GM12878 (cell line): ENCODE measurements at regions not wholly inside any gene's neighbourhood (a gene's known extent, or its start where the extent isn't known, plus 50 kb on each side); places are given as distances from the start of the nearest gene placed in this dataset.
A peak's percentile ranks its signal among the peaks of the same experiment; 100 is the strongest.

Experiments
- ATAC-seq: fragments of 200-7000 bp; cut with Tn5 transposase; 3 replicates; pipeline ENCODE4 v1.9.1; 2020; ENCODE audit warnings: mild to moderate bottlenecking, moderate library complexity
- BruUV-seq: library from RNA; stranded (reverse); fragments of 400-500 nt; replicated peaks from 2 replicates; lab custom pipeline; 2021; lab: Mats Ljungman, UMichigan
- CTCF ChIA-PET: fragments of 300-600 bp; sonication (Branson Sonifier 250); formaldehyde crosslinking; extraction: SDS; loops from one replicate; lab custom pipeline; 2021; ENCODE audit warnings: inconsistent platforms; lab: Yijun Ruan, JAX
- POLR2A ChIA-PET: fragments of 350-600 bp; formaldehyde crosslinking; extraction: SDS; loops from one replicate; lab custom pipeline; 2021; ENCODE audit warnings: inconsistent platforms; lab: Charles Lee
- RAD21 ChIA-PET: fragments of 300-600 bp; sonication (Branson Sonifier 250); formaldehyde crosslinking; loops from one replicate; lab custom pipeline; 2023; ENCODE audit warnings: antibody characterized with exemption; ENCODE audit not compliant: unreplicated experiment; lab: Charles Lee
- SMC1A ChIA-PET: fragments of 300-600 bp; sonication (Branson Sonifier 250); formaldehyde crosslinking; loops from one replicate; lab custom pipeline; 2023; ENCODE audit not compliant: unreplicated experiment, uncharacterized antibody; lab: Charles Lee
- DNase-seq: peaks from one replicate; pipeline ENCODE4 v3.0.0-alpha.2; 2011; ENCODE audit warnings: low read depth, low spot score
- FAIRE-seq: peaks from 3 replicates; lab custom pipeline; 2011; peaks lifted over from hg19 to GRCh38; lab: Jason Lieb, UNC
- H2AFZ ChIP-seq: 2 replicates; pipeline ENCODE4 v1.6.0; 2011; ENCODE audit warnings: low read depth, low read length, control low read depth; ENCODE audit not compliant: control insufficient read depth
- H3K27ac ChIP-seq: 2 replicates; pipeline ENCODE4 v1.5.1; 2011; ENCODE audit warnings: control low read depth; ENCODE audit not compliant: control insufficient read depth, insufficient read depth
- H3K27me3 ChIP-seq, 2 experiments: replicated peaks in 1 of 2; 2 replicates each; pipeline versions ENCODE4 v1.6.0 to v1.6.1; 2011; ENCODE audit warnings: low read length in 1 of 2; ENCODE audit not compliant: control insufficient read depth in 2 of 2, insufficient read depth in 2 of 2
- H3K36me3 ChIP-seq, 2 experiments: 2 replicates each; pipeline ENCODE4 v1.5.1; 2011; ENCODE audit warnings: low read length in 1 of 2; ENCODE audit not compliant: control insufficient read depth in 2 of 2, insufficient read depth in 2 of 2
- H3K4me1 ChIP-seq: 2 replicates; pipeline ENCODE4 v1.6.1; 2011; ENCODE audit warnings: mild to moderate bottlenecking, low read length, moderate library complexity, mixed read lengths; ENCODE audit not compliant: control insufficient read depth, insufficient read depth
- H3K4me2 ChIP-seq: 2 replicates; pipeline ENCODE4 v1.6.0; 2011; ENCODE audit warnings: control low read depth; ENCODE audit not compliant: control insufficient read depth, insufficient read depth
- H3K4me3 ChIP-seq: fragments of 200-600 bp; sonication (generic); 2 replicates; pipeline ENCODE4 v1.5.1; 2016
- H3K79me2 ChIP-seq: 2 replicates; pipeline ENCODE4 v1.6.0; 2011; ENCODE audit warnings: low read length; ENCODE audit not compliant: control insufficient read depth, insufficient read depth
- H3K9ac ChIP-seq: 2 replicates; pipeline ENCODE4 v1.8.0; 2011; ENCODE audit warnings: low read length, control low read depth, mixed read lengths; ENCODE audit not compliant: control insufficient read depth, insufficient read depth
- H3K9me3 ChIP-seq: replicated peaks from 3 replicates; pipeline ENCODE4 v1.5.1; 2011; ENCODE audit warnings: mild to moderate bottlenecking, low read length; ENCODE audit not compliant: control insufficient read depth, insufficient read depth
- H4K20me1 ChIP-seq: 2 replicates; pipeline ENCODE4 v1.6.0; 2011; ENCODE audit not compliant: control insufficient read depth, insufficient read depth
- CTCF ChIP-seq, 3 experiments: IDR thresholded peaks in 2 of 3; conservative IDR thresholded peaks in 1 of 3; 2 replicates each; pipeline ENCODE4 v1.5.1; 2011; ENCODE audit warnings: low read depth in 3 of 3, low read length in 3 of 3, mild to moderate bottlenecking in 3 of 3, control low read depth in 2 of 3, moderate library complexity in 2 of 3, inconsistent platforms in 1 of 3, mixed read lengths in 1 of 3; ENCODE audit not compliant: control insufficient read depth in 2 of 3, insufficient read depth in 1 of 3; ENCODE audit errors: extremely low read depth in 1 of 3
- EP300 ChIP-seq, 2 experiments: fragments of 150-350 bp in 1 of 2; IDR thresholded peaks; 2 replicates each; pipeline ENCODE4 v1.6.1; 2011 to 2012; ENCODE audit warnings: low read depth in 2 of 2, low read length in 2 of 2, borderline replicate concordance in 1 of 2, improper control_type of control experiment in 1 of 2, inconsistent platforms in 1 of 2; ENCODE audit not compliant: control insufficient read depth in 1 of 2
- POLR2AphosphoS5 ChIP-seq: IDR thresholded peaks from 2 replicates; pipeline ENCODE4 v1.6.1; 2011; ENCODE audit warnings: mild to moderate bottlenecking, low read length, inconsistent platforms
- RAD21 ChIP-seq: IDR thresholded peaks from 2 replicates; pipeline ENCODE4 v1.6.1; 2011; ENCODE audit warnings: mild to moderate bottlenecking, low read depth, low read length, moderate library complexity; ENCODE audit not compliant: insufficient read depth
- SMC3 ChIP-seq: IDR thresholded peaks from 2 replicates; pipeline ENCODE4 v1.6.1; 2011; ENCODE audit warnings: low read length, improper control_type of control experiment, borderline replicate concordance
- ZSCAN29 ChIP-seq: fragments of 450-650 bp; IDR thresholded peaks from 2 replicates; pipeline ENCODE4 v1.6.1; 2017; ENCODE audit warnings: mild to moderate bottlenecking, moderate library complexity
- in situ Hi-C: fragments of 300-500 bp; cut with MboI; formaldehyde crosslinking; loops from 9 replicates; pipeline ENCODE4 v1.14.3; 2018; ENCODE audit warnings: mixed read lengths
- intact Hi-C: fragments of 100-400 bp; cut with micrococcal nuclease; formaldehyde crosslinking; loops from one replicate; pipeline ENCODE4 v1.14.2; 2022; ENCODE audit not compliant: unreplicated experiment
- TF ChIP-seq, protein P1 (sequence below): IDR thresholded peaks from 2 replicates; pipeline ENCODE4 v1.6.1; 2011; ENCODE audit warnings: borderline replicate concordance, low read depth, mild to moderate bottlenecking, moderate library complexity, mixed read lengths, low read length; ENCODE audit not compliant: insufficient read depth; ENCODE audit errors: extremely low read length
- TF ChIP-seq, protein P2 (sequence below): IDR thresholded peaks from 2 replicates; pipeline ENCODE4 v1.6.1; 2012; ENCODE audit warnings: low read depth, low read length, improper control_type of control experiment
- TF ChIP-seq, protein P3 (sequence below): fragments of 450-650 bp; IDR thresholded peaks from 2 replicates; pipeline ENCODE4 v1.6.1; 2016; ENCODE audit warnings: mild to moderate bottlenecking

DNA sequence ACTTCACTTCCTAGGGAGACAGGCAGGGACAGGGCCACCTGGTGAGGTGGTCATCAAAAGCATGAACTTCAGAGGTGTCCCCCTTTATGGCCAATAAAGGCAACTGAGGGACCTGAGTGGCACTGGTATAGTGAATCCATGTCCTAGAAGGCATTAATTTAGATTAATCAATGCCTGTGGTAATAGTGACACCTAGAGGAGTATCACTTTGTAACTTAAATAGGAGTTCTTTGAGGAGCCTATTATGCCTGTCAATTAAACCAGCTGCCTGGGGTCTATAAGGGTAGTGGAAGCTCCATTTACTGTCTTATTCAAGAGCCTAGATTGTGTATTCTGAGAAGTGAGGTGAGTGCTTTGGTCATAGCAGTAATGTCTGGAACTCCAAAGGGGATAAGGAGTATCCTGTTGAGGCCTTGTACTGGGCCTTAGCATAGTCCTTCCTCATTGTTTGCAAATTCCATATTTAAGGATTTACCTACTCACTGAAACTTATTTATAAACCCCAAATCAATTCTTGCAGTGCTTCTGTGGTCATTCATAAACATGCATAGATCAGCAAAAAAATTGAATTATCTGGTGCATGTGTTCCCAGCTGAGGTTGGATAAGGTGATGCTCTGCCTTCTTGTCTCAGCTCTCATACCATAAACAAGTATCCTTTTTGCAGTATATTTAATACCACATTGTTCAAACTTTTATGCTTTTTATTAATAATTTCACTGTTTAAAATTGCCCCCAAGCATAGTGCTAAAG is 213.8 kb upstream of the RADX start:
- ATAC-seq (peak; percentile 46; the same call in 2 of the 3 replicates), FAIRE-seq (peak; percentile 23), DNase-seq (no peak)
- Histone ChIP-seq H2AFZ (no peak overlapping the region), H3K4me2 (no peak overlapping the region), H3K27ac (no peak overlapping the region), H3K4me3 (no peak overlapping the region), H3K9ac (no peak overlapping the region), H3K4me1 (no peaks in the 10 kb centered on the region), H3K27me3 (no peaks in the 10 kb centered on the region), H3K79me2 (no peaks in the 10 kb centered on the region), H3K9me3 (no peaks in the 10 kb centered on the region), H4K20me1 (no peaks in the 10 kb centered on the region), H3K36me3 (no peaks in the 10 kb centered on the region)
- ChIA-PET RAD21 (no interaction called here), CTCF (no interaction called here), POLR2A (no interaction called here), SMC1A (interaction anchor here (0.6 kb wide), 1 partner anchor 130 kb away, joined by 3 read pairs; no protein-coding TSS in a partner anchor)
- BruUV-seq, result no TSS peak
- TF ChIP-seq POLR2AphosphoS5, result no peak
- TF ChIP-seq RAD21, result peak; percentile 48
- no peak for TF ChIP-seq EP300 (IDR thresholded peaks at IDR 0.05; ENCODE audit: borderline replicate concordance in 1 of 2, control insufficient read depth in 1 of 2, low read depth in 2 of 2, low read length in 2 of 2)
- 0 out of 2 replicates have a peak, but pooled peaks have one; percentile 15 for TF ChIP-seq SMC3
- TF ChIP-seq, protein P1, sequence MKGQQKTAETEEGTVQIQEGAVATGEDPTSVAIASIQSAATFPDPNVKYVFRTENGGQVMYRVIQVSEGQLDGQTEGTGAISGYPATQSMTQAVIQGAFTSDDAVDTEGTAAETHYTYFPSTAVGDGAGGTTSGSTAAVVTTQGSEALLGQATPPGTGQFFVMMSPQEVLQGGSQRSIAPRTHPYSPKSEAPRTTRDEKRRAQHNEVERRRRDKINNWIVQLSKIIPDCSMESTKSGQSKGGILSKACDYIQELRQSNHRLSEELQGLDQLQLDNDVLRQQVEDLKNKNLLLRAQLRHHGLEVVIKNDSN, result no peak
- peak in 2 of 3 experiments; percentile 13 to 25; a peak in 1 of 6 replicates for TF ChIP-seq CTCF (IDR thresholded peaks at IDR 0.05 in 2 of 3, conservative IDR thresholded peaks at IDR 0.05 in 1 of 3; ENCODE audit: control insufficient read depth in 2 of 3, extremely low read depth in 1 of 3, insufficient read depth in 1 of 3, low read depth in 3 of 3, low read length in 3 of 3)
- TF ChIP-seq, protein P2, sequence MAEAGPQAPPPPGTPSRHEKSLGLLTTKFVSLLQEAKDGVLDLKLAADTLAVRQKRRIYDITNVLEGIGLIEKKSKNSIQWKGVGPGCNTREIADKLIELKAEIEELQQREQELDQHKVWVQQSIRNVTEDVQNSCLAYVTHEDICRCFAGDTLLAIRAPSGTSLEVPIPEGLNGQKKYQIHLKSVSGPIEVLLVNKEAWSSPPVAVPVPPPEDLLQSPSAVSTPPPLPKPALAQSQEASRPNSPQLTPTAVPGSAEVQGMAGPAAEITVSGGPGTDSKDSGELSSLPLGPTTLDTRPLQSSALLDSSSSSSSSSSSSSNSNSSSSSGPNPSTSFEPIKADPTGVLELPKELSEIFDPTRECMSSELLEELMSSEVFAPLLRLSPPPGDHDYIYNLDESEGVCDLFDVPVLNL, result no peak
- no peak for TF ChIP-seq ZSCAN29
- TF ChIP-seq, protein P3, sequence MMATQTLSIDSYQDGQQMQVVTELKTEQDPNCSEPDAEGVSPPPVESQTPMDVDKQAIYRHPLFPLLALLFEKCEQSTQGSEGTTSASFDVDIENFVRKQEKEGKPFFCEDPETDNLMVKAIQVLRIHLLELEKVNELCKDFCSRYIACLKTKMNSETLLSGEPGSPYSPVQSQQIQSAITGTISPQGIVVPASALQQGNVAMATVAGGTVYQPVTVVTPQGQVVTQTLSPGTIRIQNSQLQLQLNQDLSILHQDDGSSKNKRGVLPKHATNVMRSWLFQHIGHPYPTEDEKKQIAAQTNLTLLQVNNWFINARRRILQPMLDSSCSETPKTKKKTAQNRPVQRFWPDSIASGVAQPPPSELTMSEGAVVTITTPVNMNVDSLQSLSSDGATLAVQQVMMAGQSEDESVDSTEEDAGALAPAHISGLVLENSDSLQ, result 0 out of 2 replicates have a peak, but pooled peaks have one; percentile 16
- in situ Hi-C loops, result no loop called here
- intact Hi-C loops, result loop anchor here (2.0 to 5.0 kb wide), 4 partner anchors 227 to 521 kb away; partner anchors contain the start of gene SERPINA7
